Effector memory CD8-positive, alpha-beta T cell (primary cell): ENCODE measurements at regions not wholly inside any gene's neighbourhood (a gene's known extent, or its start where the extent isn't known, plus 50 kb on each side); places are given as distances from the start of the nearest gene placed in this dataset.

ENCODE experiments used
- ATAC-seq: fragments of 150-1000 bp; cut with Tn5 transposase; replicated peaks from 2 replicates; pipeline ENCODE4 v1.10.0; 2021; ENCODE audit warnings: mild to moderate bottlenecking, moderate library complexity
- DNase-seq, 3 experiments: peaks; one replicate each; pipeline ENCODE4 v3.0.0; 2021
- H3K27ac Mint-ChIP-seq, 2 donors: one replicate each; pipeline ENCODE4 v1.8.0; 2022; ENCODE audit warnings: mild to moderate bottlenecking in 2 of 2, mixed read lengths in 2 of 2, moderate library complexity in 2 of 2
- H3K27me3 Mint-ChIP-seq, 2 donors: one replicate each; pipeline ENCODE4 v1.8.0; 2022; ENCODE audit warnings: mixed read lengths in 2 of 2
- H3K36me3 Mint-ChIP-seq: one replicate; pipeline ENCODE4 v1.8.0; 2022; ENCODE audit warnings: mild to moderate bottlenecking, moderate library complexity, mixed read lengths; ENCODE audit not compliant: insufficient read depth
- H3K4me1 Mint-ChIP-seq, 2 donors: one replicate each; pipeline ENCODE4 v1.8.0; 2022; ENCODE audit warnings: low read depth in 2 of 2, mixed read lengths in 2 of 2
- H3K4me3 Mint-ChIP-seq, 2 donors: one replicate each; pipeline ENCODE4 v1.8.0; 2022; ENCODE audit warnings: mild to moderate bottlenecking in 2 of 2, mixed read lengths in 2 of 2, moderate library complexity in 2 of 2
- H3K9me3 Mint-ChIP-seq, 2 donors: one replicate each; pipeline ENCODE4 v1.8.0; 2022; ENCODE audit warnings: mixed read lengths in 2 of 2

- Mint-ChIP-seq H3K9me3 (no peaks in the 10 kb centered on the region), H3K4me1 (no peaks in the 10 kb centered on the region), H3K4me3 (no peak overlapping the region), H3K27me3 (peaks cover 23 to 47% of the 10 kb centered on the region in 2 donors), H3K36me3 (no peaks in the 10 kb centered on the region), H3K27ac (no peak overlapping the region)
- no peak for DNase-seq
- ATAC-seq, result no peak
These were observed 126.1 kb downstream of the SEC14L1 start for GRCh38 chr17:77266891-77267341.

- no peak for ATAC-seq
- no peak for DNase-seq
- H3K27me3 Mint-ChIP-seq, result peaks cover 20 to 53% of the 10 kb centered on the region in 2 donors
- H3K36me3 Mint-ChIP-seq, result no peaks in the 10 kb centered on the region
- H3K27ac Mint-ChIP-seq, result no peak overlapping the region
- no peaks in the 10 kb centered on the region for H3K4me1 Mint-ChIP-seq
- H3K4me3 Mint-ChIP-seq, result no peak overlapping the region
- no peaks in the 10 kb centered on the region for H3K9me3 Mint-ChIP-seq
These were observed 129.2 kb downstream of the SEC14L1 start for GRCh38 chr17:77269696-77270681.

GRCh38 chr17:77271411-77271810 lies 130.6 kb downstream of the SEC14L1 start:
- H3K4me1 Mint-ChIP-seq, result no peaks in the 10 kb centered on the region
- H3K27ac Mint-ChIP-seq, result no peak overlapping the region
- no peaks in the 10 kb centered on the region for H3K36me3 Mint-ChIP-seq
- DNase-seq (no peak), ATAC-seq (no peak)
- H3K9me3 Mint-ChIP-seq, result no peaks in the 10 kb centered on the region
- H3K4me3 Mint-ChIP-seq, result no peak overlapping the region
- H3K27me3 Mint-ChIP-seq, result peaks cover 13 to 50% of the 10 kb centered on the region in 2 donors

GRCh38 chr17:77273397-77274085 lies 132.8 kb downstream of the SEC14L1 start:
- H3K4me3 Mint-ChIP-seq, result no peak overlapping the region
- H3K27ac Mint-ChIP-seq, result no peak overlapping the region
- no peaks in the 10 kb centered on the region for H3K9me3 Mint-ChIP-seq
- ATAC-seq (no peak), DNase-seq (no peak)
- H3K4me1 Mint-ChIP-seq, result peaks cover 0 to 2% of the 10 kb centered on the region in 2 donors
- peaks cover 2% of the 10 kb centered on the region for H3K36me3 Mint-ChIP-seq
- H3K27me3 Mint-ChIP-seq, result peaks cover 17 to 56% of the 10 kb centered on the region in 2 donors

- ATAC-seq (no peak), DNase-seq (no peak)
- Mint-ChIP-seq H3K9me3 (no peaks in the 10 kb centered on the region), H3K4me3 (no peak overlapping the region), H3K27ac (no peak overlapping the region), H3K4me1 (peaks cover 0 to 2% of the 10 kb centered on the region in 2 donors), H3K36me3 (peaks cover 5% of the 10 kb centered on the region), H3K27me3 (peaks cover 17 to 56% of the 10 kb centered on the region in 2 donors)
These were observed 133.5 kb downstream of the SEC14L1 start for GRCh38 chr17:77274096-77274845.

- ATAC-seq, result no peak
- Mint-ChIP-seq H3K9me3 (no peaks in the 10 kb centered on the region), H3K27ac (peak overlapping the region; percentile 39 to 69), H3K36me3 (peaks cover 35% of the 10 kb centered on the region), H3K4me3 (peak overlapping the region; percentile 69 to 85), H3K4me1 (peaks cover 12 to 20% of the 10 kb centered on the region in 2 donors), H3K27me3 (peaks cover 30 to 62% of the 10 kb centered on the region in 2 donors)
- no peak for DNase-seq
These were observed 138.9 kb downstream of the SEC14L1 start for GRCh38 chr17:77279448-77280303.

- Mint-ChIP-seq H3K4me1 (peaks cover 12 to 20% of the 10 kb centered on the region in 2 donors), H3K4me3 (peak overlapping the region; percentile 69 to 85), H3K27me3 (peaks cover 30 to 56% of the 10 kb centered on the region in 2 donors), H3K9me3 (no peaks in the 10 kb centered on the region), H3K36me3 (peaks cover 35% of the 10 kb centered on the region), H3K27ac (peak overlapping the region; percentile 39 to 69)
- ATAC-seq (peak; percentile 15), DNase-seq (no peak)
These were observed 139.7 kb downstream of the SEC14L1 start for GRCh38 chr17:77280304-77281121.

- ATAC-seq, result peak; percentile 92
- no peaks in the 10 kb centered on the region for H3K9me3 Mint-ChIP-seq
- peak overlapping the region; percentile 89 to 94 for H3K27ac Mint-ChIP-seq
These were observed 140.5 kb downstream of the SEC14L1 start for GRCh38 chr17:77281122-77281903.

GRCh38 chr17:77281904-77282367 lies 141.2 kb downstream of the SEC14L1 start:
- DNase-seq, result no peak
- peaks cover 35% of the 10 kb centered on the region for H3K36me3 Mint-ChIP-seq
- H3K27me3 Mint-ChIP-seq, result peaks cover 30 to 61% of the 10 kb centered on the region in 2 donors
- ATAC-seq, result no peak
- H3K27ac Mint-ChIP-seq, result peak overlapping the region; percentile 89 to 94
- H3K4me3 Mint-ChIP-seq, result peak overlapping the region; percentile 69 to 85
- no peaks in the 10 kb centered on the region for H3K9me3 Mint-ChIP-seq
- H3K4me1 Mint-ChIP-seq, result peaks cover 12 to 20% of the 10 kb centered on the region in 2 donors

More at GRCh38 chr17:77281122-77281903, 140.5 kb downstream of the SEC14L1 start:
- H3K4me3 Mint-ChIP-seq, result peak overlapping the region; percentile 69 to 85
- DNase-seq, result peak; percentile 43 to 54 (median 46)
- peaks cover 12 to 20% of the 10 kb centered on the region in 2 donors for H3K4me1 Mint-ChIP-seq
- peaks cover 30 to 56% of the 10 kb centered on the region in 2 donors for H3K27me3 Mint-ChIP-seq
- peaks cover 35% of the 10 kb centered on the region for H3K36me3 Mint-ChIP-seq

GRCh38 chr17:77282524-77283515 lies 142.1 kb downstream of the SEC14L1 start:
- DNase-seq, result no peak
- H3K27me3 Mint-ChIP-seq, result peaks cover 32 to 64% of the 10 kb centered on the region in 2 donors
- H3K9me3 Mint-ChIP-seq, result no peaks in the 10 kb centered on the region
- peak overlapping the region; percentile 89 to 94 for H3K27ac Mint-ChIP-seq
- H3K36me3 Mint-ChIP-seq, result peaks cover 35% of the 10 kb centered on the region
- H3K4me3 Mint-ChIP-seq, result peak overlapping the region; percentile 69 to 85
- H3K4me1 Mint-ChIP-seq, result peaks cover 12 to 18% of the 10 kb centered on the region in 2 donors
- no peak for ATAC-seq
